NT2/D1 (cell line): ENCODE measurements at regions not wholly inside any gene's neighbourhood (a gene's known extent, or its start where the extent isn't known, plus 50 kb on each side); places are given as distances from the start of the nearest gene placed in this dataset.
A peak's percentile ranks its signal among the peaks of the same experiment; 100 is the strongest.

Source experiments
- DNase-seq: peaks from one replicate; pipeline ENCODE4 v3.0.0-alpha.2; 2011; ENCODE audit warnings: low read depth, low spot score
- H3K27me3 ChIP-seq: 2 replicates; pipeline ENCODE4 v1.6.0; 2011; ENCODE audit warnings: mild to moderate bottlenecking; ENCODE audit not compliant: insufficient read length, insufficient read depth
- H3K36me3 ChIP-seq: 2 replicates; pipeline ENCODE4 v1.6.1; 2011; ENCODE audit warnings: mild to moderate bottlenecking, low read length, mixed read lengths; ENCODE audit not compliant: insufficient read depth, insufficient read length
- H3K4me1 ChIP-seq: 2 replicates; pipeline ENCODE4 v1.5.1; 2011; ENCODE audit not compliant: insufficient read depth, insufficient read length
- H3K4me3 ChIP-seq: 2 replicates; pipeline ENCODE4 v1.5.1; 2011; ENCODE audit warnings: low read depth; ENCODE audit not compliant: insufficient read length
- H3K9ac ChIP-seq: 2 replicates; pipeline ENCODE4 v1.6.0; 2011; ENCODE audit warnings: low read depth; ENCODE audit not compliant: insufficient read length
- H3K9me3 ChIP-seq: 2 replicates; pipeline ENCODE4 v1.5.1; 2011; ENCODE audit warnings: mild to moderate bottlenecking, low read length; ENCODE audit not compliant: insufficient read depth
- SUZ12 ChIP-seq: IDR thresholded peaks from 2 replicates; pipeline ENCODE4 v1.6.1; 2011; ENCODE audit not compliant: insufficient read length, insufficient read depth; ENCODE audit errors: extremely low read depth
- YY1 ChIP-seq: IDR thresholded peaks from 2 replicates; pipeline ENCODE4 v1.6.1; 2011; ENCODE audit not compliant: insufficient read length, insufficient read depth
- ZNF274 ChIP-seq: IDR thresholded peaks from 2 replicates; pipeline ENCODE4 v1.6.1; 2011; ENCODE audit warnings: mild to moderate bottlenecking, low read depth, low read length

DNA sequence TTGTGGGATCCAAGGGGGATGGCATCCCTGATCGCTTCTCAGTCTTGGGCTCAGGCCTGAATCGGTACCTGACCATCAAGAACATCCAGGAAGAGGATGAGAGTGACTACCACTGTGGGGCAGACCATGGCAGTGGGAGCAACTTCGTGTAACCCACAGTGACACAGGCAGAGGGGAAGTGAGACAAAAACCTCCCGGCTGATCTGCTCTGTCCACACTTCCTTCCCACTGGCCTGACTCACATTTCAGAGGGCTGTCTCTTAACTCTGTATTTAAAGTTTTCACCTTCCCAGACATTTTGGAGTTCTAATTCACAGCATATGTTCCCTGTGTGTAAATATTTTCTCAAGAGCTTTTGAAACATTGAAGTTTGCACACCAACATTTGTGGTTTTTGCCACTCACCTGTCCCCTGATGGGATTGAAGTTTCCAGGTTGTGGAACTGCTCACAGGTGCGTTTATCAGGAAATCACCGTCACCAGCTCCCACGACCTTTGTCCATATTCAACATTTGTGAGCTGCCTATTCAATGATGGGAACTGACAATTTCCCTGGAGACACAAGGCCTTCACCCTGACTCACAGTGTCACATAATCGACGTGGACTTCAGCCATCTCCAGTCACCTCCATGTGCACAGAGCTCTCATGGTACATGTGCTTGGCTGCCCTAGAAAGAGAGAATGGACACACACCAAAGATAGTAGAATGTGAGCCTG, 99.2 kb downstream of the VPREB1 start:
- no peak overlapping the region for H3K9ac ChIP-seq
- no peaks in the 10 kb centered on the region for H3K36me3 ChIP-seq
- no peaks in the 10 kb centered on the region for H3K9me3 ChIP-seq
- H3K4me3 ChIP-seq, result no peak overlapping the region
- DNase-seq, result no peak
- no peaks in the 10 kb centered on the region for H3K4me1 ChIP-seq
- H3K27me3 ChIP-seq, result peaks cover 100% of the 10 kb centered on the region
- no peak for TF ChIP-seq ZNF274
- TF ChIP-seq SUZ12, result no peak
- no peak for TF ChIP-seq YY1

DNA sequence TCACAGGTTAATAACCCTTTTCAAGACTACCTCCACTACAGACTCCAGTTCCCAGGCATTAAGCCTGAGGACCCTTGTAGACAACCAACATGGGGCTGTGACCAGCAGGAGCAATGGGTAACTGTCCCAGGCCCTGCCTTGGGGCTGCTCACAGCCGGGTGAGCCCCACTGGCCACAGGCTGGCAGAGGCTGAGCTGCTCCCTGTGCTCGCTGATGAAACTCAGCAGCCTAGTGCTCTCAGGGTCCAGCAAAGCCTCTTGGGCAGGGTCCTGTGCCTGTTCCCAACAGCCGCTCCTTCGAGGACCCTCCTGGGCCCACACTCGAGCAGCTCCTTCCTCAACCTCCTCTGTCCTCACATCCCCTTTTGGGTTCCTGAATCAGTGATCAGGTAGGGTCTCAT, 99.8 kb downstream of the VPREB1 start:
- peaks cover 100% of the 10 kb centered on the region for H3K27me3 ChIP-seq
- TF ChIP-seq ZNF274, result no peak
- TF ChIP-seq YY1, result no peak
- TF ChIP-seq SUZ12, result no peak
- no peaks in the 10 kb centered on the region for H3K36me3 ChIP-seq
- DNase-seq, result no peak
- no peaks in the 10 kb centered on the region for H3K4me1 ChIP-seq
- no peak overlapping the region for H3K4me3 ChIP-seq
- H3K9ac ChIP-seq, result no peak overlapping the region
- no peaks in the 10 kb centered on the region for H3K9me3 ChIP-seq

DNA sequence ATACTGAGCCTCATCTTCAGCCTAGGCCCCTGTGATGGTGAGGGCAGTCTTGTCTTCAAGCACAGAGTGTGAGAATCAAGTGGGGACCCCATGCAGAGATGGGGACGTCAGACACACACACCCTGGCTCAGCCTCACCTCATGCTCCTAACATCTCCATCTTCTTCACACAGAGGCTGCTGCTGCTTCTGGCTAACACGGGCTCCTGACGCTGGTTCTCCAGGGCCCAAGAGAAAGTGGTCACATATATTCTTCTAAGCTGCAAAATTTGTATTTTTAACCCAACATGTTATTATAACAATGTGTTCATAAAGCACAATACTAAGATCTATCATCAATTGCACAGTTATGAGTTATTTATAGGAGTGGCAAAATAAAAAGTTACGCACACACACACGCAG, 101.2 kb downstream of the VPREB1 start:
- TF ChIP-seq SUZ12 (no peak), ZNF274 (no peak), YY1 (no peak)
- H3K36me3 ChIP-seq, result no peaks in the 10 kb centered on the region
- no peak overlapping the region for H3K4me3 ChIP-seq
- no peaks in the 10 kb centered on the region for H3K9me3 ChIP-seq
- no peaks in the 10 kb centered on the region for H3K4me1 ChIP-seq
- no peak overlapping the region for H3K9ac ChIP-seq
- no peak for DNase-seq
- peaks cover 100% of the 10 kb centered on the region for H3K27me3 ChIP-seq

DNA sequence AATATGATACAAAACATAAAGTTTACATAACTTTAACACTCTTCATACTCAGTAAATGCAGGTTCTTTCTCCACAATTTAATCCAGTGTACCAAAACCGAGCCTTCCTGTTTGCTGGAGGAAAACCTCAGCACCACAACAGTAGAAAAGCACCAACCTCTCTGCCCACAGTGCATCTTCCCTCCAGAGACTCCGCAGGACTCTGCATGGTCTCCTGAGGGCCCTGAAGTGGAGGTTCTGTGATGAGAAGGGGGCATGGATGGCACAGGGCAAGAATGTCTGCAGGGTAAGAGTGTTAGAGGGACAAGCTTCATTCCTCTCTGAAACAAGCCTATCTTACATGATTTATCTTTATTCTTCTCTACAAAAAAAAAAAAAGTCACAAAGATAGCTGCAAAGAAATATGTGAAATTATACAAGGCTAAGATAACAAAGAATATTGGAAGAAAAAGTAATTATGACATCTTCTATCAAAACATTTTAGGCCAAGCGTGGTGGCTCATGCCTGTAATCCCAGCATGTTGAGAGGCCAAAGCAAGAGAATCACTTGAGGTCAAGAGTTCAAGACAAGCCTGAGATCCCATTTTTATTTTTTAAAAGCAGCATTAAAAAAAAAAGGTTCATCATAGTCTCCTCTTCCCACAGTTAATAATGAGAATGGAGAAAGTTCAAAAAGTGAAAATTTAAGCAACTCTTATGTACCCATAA, 102.0 kb downstream of the VPREB1 start:
- Histone ChIP-seq H3K9me3 (no peaks in the 10 kb centered on the region), H3K4me3 (no peak overlapping the region), H3K36me3 (no peaks in the 10 kb centered on the region), H3K4me1 (no peaks in the 10 kb centered on the region), H3K27me3 (peaks cover 100% of the 10 kb centered on the region), H3K9ac (no peak overlapping the region)
- no peak for TF ChIP-seq ZNF274
- no peak for TF ChIP-seq YY1
- no peak for TF ChIP-seq SUZ12
- DNase-seq, result no peak

DNA sequence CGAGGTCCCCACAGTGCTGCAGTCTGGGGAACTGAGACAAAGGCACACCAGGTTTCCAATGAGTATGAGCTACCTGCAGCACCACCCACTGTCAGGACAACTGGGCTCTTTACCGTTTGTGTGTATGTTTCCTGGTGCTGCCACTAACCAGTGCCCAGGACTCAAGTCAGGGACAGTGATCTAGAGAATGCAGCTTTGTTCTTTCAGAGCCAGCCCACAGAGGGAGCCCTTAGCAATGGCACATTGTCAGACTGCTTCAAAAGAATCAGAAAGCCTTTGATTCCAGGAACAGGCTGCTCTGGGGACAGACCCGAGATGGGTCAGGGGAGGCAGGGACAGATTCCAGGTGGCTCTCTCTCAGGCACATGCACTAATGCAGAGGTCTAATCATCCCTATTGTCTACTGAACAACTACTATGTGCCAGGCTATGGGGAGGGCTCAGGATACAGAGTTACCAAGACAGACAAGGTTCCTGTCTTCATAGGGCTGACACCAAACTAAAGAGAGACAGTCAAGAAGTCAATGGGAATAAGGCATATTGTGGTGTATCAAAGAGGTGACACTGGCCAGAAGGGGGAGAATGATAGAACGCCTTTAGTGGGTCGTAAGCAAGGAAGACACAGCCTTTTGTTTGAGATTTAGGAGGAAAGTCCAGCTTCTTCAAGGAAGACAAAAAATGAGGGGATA, 103.7 kb downstream of the VPREB1 start:
- Histone ChIP-seq H3K36me3 (no peaks in the 10 kb centered on the region), H3K9ac (no peak overlapping the region), H3K4me3 (no peak overlapping the region), H3K4me1 (no peaks in the 10 kb centered on the region), H3K27me3 (peaks cover 98% of the 10 kb centered on the region), H3K9me3 (no peaks in the 10 kb centered on the region)
- no peak for TF ChIP-seq YY1
- no peak for TF ChIP-seq ZNF274
- TF ChIP-seq SUZ12, result no peak
- DNase-seq, result peak; percentile 27

DNA sequence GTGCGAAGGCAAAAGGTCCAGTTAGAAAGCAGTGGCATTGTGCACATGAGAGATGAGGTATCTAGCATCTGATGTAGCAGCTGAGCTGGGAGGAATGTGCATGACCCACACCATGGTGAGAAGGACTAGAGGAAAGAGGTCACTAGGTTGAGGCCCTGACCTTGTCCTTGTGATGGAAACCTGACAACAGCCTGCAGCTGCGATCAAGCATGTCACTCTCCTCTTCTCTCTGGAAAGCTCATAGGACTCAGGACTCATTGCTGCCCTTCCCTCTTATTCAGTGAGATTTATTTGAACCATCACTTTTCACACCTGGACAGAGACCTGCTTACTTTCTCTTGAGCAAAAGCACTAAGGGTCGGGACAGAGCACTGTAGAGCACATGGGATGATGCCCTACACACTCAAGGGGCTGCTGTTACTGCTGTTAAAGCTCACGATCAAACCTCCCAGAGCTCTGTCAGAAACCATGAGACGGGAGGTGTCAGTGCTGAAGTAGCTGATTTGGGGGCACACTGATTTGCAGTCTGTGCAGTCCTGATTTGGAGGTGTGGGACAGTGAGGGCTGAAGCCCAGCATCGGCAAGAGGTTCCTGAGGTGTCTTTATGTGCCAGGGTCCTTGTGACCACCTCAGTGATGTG, 104.3 kb downstream of the VPREB1 start:
- H3K27me3 ChIP-seq, result peaks cover 98% of the 10 kb centered on the region
- no peaks in the 10 kb centered on the region for H3K4me1 ChIP-seq
- H3K36me3 ChIP-seq, result no peaks in the 10 kb centered on the region
- no peaks in the 10 kb centered on the region for H3K9me3 ChIP-seq
- TF ChIP-seq YY1 (no peak), ZNF274 (no peak), SUZ12 (no peak)
- no peak for DNase-seq
- H3K9ac ChIP-seq, result no peak overlapping the region
- H3K4me3 ChIP-seq, result no peak overlapping the region
